HCT116 (cell line): ENCODE measurements at regions not wholly inside any gene's neighbourhood (a gene's known extent, or its start where the extent isn't known, plus 50 kb on each side); places are given as distances from the start of the nearest gene placed in this dataset.

Experiments
- ATAC-seq: fragments of 200-7000 bp; cut with Tn5 transposase; 2 replicates; pipeline ENCODE4 v1.9.1; 2020; ENCODE audit warnings: mild to moderate bottlenecking, moderate library complexity
- BruUV-seq: library from RNA; stranded (reverse); fragments of 400-500 nt; replicated peaks from 2 replicates; lab custom pipeline; 2021; lab: Mats Ljungman, UMichigan
- CTCF ChIA-PET: fragments of 300-600 bp; sonication (Branson Sonifier 250); formaldehyde crosslinking; loops from one replicate; lab custom pipeline; 2021; ENCODE audit warnings: antibody characterized with exemption; lab: Charles Lee
- POLR2A ChIA-PET: fragments of 300-600, 350-600 bp; sonication (Branson Sonifier 250); formaldehyde crosslinking; loops from one replicate; lab custom pipeline; 2021; ENCODE audit warnings: antibody characterized with exemption; lab: Charles Lee
- RAD21 ChIA-PET, 2 experiments: fragments of 300-600 bp; sonication (Branson Sonifier 250); formaldehyde crosslinking; loops; one replicate each; lab custom pipeline; 2023; ENCODE audit warnings: low total read pairs in 2 of 2; ENCODE audit not compliant: uncharacterized antibody in 2 of 2, unreplicated experiment in 2 of 2, low non-redundant PET in 1 of 2; lab: Charles Lee
- DNase-seq: peaks from one replicate; pipeline ENCODE4 v3.0.0-alpha.2; 2010; ENCODE audit warnings: low read depth, low spot score
- H2AFZ ChIP-seq: fragments of 200-600 bp; shearing (Covaris generic), sonication (generic); 2 replicates; pipeline ENCODE4 v1.6.1; 2017; ENCODE audit warnings: low read depth, mixed run types, mixed read lengths, antibody characterized with exemption, low read length; ENCODE audit not compliant: poor library complexity, severe bottlenecking
- H3K27ac ChIP-seq: 2 replicates; pipeline ENCODE4 v1.5.1; 2012; ENCODE audit warnings: low read depth, low read length
- H3K27me3 ChIP-seq: fragments of 200-600 bp; sonication (generic); 2 replicates; pipeline ENCODE4 v1.6.1; 2016; ENCODE audit warnings: mixed run types, low read length, mixed read lengths; ENCODE audit not compliant: insufficient read depth
- H3K36me3 ChIP-seq, 2 experiments: fragments of 200-500 bp in 1 of 2; fragments of 200-600 bp in 1 of 2; sonication (Bioruptor generic) in 1 of 2; sonication (generic) in 1 of 2; 2 replicates each; pipeline versions ENCODE4 v1.5.1 to v1.6.1; 2014 to 2016; ENCODE audit warnings: low read length in 2 of 2, inconsistent platforms in 1 of 2, mixed read lengths in 1 of 2, mixed run types in 1 of 2; ENCODE audit not compliant: insufficient read depth in 2 of 2, control insufficient read depth in 1 of 2
- H3K4me1 ChIP-seq, 2 experiments: fragments of 200-600 bp in 1 of 2; sonication (generic) in 1 of 2; 2 replicates each; pipeline versions ENCODE4 v1.5.1 to v1.6.1; 2012 to 2017; ENCODE audit warnings: low read length in 2 of 2, inconsistent platforms in 1 of 2, mild to moderate bottlenecking in 1 of 2, mixed read lengths in 1 of 2, mixed run types in 1 of 2, moderate library complexity in 1 of 2; ENCODE audit not compliant: insufficient read depth in 2 of 2, control insufficient read depth in 1 of 2
- H3K4me2 ChIP-seq: fragments of 200-600 bp; sonication (generic); 2 replicates; pipeline ENCODE4 v1.6.1; 2017; ENCODE audit warnings: mixed run types, low read length, mixed read lengths
- H3K4me3 ChIP-seq, 2 experiments: fragments of 200-600 bp in 1 of 2; sonication (generic) in 1 of 2; replicated peaks in 1 of 2; 2 replicates each; pipeline ENCODE4 v1.5.1; 2011 to 2016; ENCODE audit warnings: low read length in 2 of 2, control low read depth in 1 of 2, low read depth in 1 of 2, mild to moderate bottlenecking in 1 of 2, mixed read lengths in 1 of 2, mixed run types in 1 of 2
- H3K79me2 ChIP-seq: fragments of 200-600 bp; sonication (generic); 2 replicates; pipeline ENCODE4 v1.6.1; 2017; ENCODE audit warnings: mild to moderate bottlenecking, mixed run types, low read length, moderate library complexity, mixed read lengths; ENCODE audit not compliant: insufficient read depth
- H3K9ac ChIP-seq: fragments of 200-600 bp; sonication (generic); 2 replicates; pipeline ENCODE4 v1.6.1; 2016; ENCODE audit warnings: low read length, mixed read lengths
- H3K9me2 ChIP-seq: fragments of 200-600 bp; sonication (generic), shearing (Covaris generic); 2 replicates; pipeline ENCODE4 v1.6.1; 2017; ENCODE audit warnings: mixed run types, mild to moderate bottlenecking, moderate library complexity; ENCODE audit not compliant: insufficient read depth
- H3K9me3 ChIP-seq, 2 experiments: fragments of 200-500 bp in 1 of 2; fragments of 200-600 bp in 1 of 2; sonication (Bioruptor generic) in 1 of 2; sonication (generic) in 1 of 2; 2 replicates each; pipeline ENCODE4 v1.6.1; 2014 to 2017; ENCODE audit warnings: low read length in 2 of 2, mixed read lengths in 2 of 2, inconsistent platforms in 1 of 2, low read depth in 1 of 2, mild to moderate bottlenecking in 1 of 2, mixed run types in 1 of 2, moderate library complexity in 1 of 2; ENCODE audit not compliant: control insufficient read depth in 1 of 2, insufficient read depth in 1 of 2
- H4K20me1 ChIP-seq: fragments of 200-600 bp; sonication (generic), shearing (Covaris generic); 2 replicates; pipeline ENCODE4 v1.6.1; 2017; ENCODE audit warnings: mixed run types, mild to moderate bottlenecking, moderate library complexity; ENCODE audit not compliant: insufficient read depth
- ATF3 ChIP-seq: IDR thresholded peaks from 2 replicates; pipeline ENCODE4 v1.6.1; 2012
- CEBPB ChIP-seq: IDR thresholded peaks from 2 replicates; pipeline ENCODE4 v1.6.1; 2012; ENCODE audit warnings: low read depth
- ELF1 ChIP-seq: IDR thresholded peaks from 2 replicates; pipeline ENCODE4 v1.6.1; 2012; ENCODE audit warnings: low read depth, borderline replicate concordance
- EZH2phosphoT487 ChIP-seq: fragments of 200-600 bp; IDR thresholded peaks from 2 replicates; pipeline ENCODE4 v1.6.1; 2018; ENCODE audit warnings: antibody characterized with exemption, borderline replicate concordance
- JUND ChIP-seq: IDR thresholded peaks from 2 replicates; pipeline ENCODE4 v1.6.1; 2012
- MAX ChIP-seq: IDR thresholded peaks from 2 replicates; pipeline ENCODE4 v1.6.1; 2012
- POLR2AphosphoS5 ChIP-seq: IDR thresholded peaks from 2 replicates; pipeline ENCODE4 v1.6.1; 2011; ENCODE audit warnings: mild to moderate bottlenecking, low read depth, low read length, moderate library complexity
- SP1 ChIP-seq: IDR thresholded peaks from 2 replicates; pipeline ENCODE4 v1.6.1; 2012; ENCODE audit warnings: low read depth
- YY1 ChIP-seq: IDR thresholded peaks from 2 replicates; pipeline ENCODE4 v1.6.1; 2011; ENCODE audit warnings: low read length, low read depth, moderate library complexity, mild to moderate bottlenecking; ENCODE audit not compliant: insufficient replicate concordance; ENCODE audit errors: extremely low read depth
- ZBTB33 ChIP-seq: IDR thresholded peaks from 2 replicates; pipeline ENCODE4 v1.6.1; 2011; ENCODE audit warnings: mild to moderate bottlenecking, low read length, moderate library complexity; ENCODE audit not compliant: insufficient replicate concordance; ENCODE audit errors: extremely low read depth
- intact Hi-C: fragments of 100-400 bp; cut with micrococcal nuclease; formaldehyde crosslinking; loops from 2 replicates; pipeline ENCODE4 v1.10.0; 2022

DNA sequence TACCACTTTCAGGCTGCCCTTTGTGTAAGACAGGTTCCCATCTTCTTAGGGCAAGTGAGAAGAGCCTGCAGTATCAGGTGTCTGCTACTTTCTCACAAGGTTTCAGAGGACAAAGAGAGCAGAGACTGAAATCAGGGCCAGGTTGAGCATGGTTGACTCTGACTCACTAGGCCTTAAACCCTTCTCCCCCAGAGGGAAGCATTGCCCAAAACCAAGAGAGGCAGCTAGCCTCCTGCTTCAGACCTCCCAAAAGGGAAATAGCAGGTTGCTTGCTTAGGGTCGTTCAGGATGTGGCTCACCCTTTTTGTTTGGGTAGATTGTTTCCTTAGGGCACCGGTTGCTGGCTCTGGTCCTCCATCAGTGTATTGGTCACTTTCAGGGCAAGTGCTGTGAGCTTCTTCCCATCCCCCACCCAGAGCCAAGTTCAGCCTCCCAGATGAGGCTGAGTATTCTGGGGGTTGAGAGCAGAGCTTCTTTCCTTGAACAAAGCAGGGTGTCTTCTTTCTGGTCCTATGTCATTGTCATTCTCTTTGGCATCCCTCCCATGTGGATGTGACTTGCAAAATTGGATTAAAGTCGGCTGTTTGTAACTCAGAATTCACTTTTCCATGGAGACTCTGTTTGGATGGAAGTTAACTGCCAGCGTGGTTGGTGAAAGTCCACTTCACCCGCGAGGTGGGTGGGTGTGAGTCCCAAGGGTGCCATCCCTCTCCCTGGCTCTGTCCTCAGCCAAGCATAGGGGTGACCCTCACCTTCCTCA, 55.5 kb upstream of the GALNT2 start:
- CTCF ChIA-PET, result no interaction called here
- POLR2A ChIA-PET, result no interaction called here
- intact Hi-C loops, result no loop called here

DNA sequence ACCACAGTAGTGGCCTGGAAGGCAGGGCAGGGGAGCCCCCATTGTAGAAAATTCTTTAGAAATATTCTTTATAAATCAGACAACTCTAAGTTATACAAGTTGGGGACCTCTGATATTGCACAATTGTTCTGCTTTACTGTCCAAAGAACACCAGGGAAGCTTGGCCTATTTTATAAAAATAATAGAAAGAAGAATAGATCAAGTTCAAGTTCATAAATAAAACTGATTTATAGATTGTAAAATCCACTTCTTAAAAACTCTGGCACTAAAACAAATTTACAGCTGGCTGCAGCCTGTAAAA, 55.0 kb upstream of the GALNT2 start:
- H2AFZ ChIP-seq, result no peak overlapping the region
- no peaks in the 10 kb centered on the region for H4K20me1 ChIP-seq
- ChIA-PET RAD21 (no interaction called here), POLR2A (no interaction called here), CTCF (no interaction called here)
- no peaks in the 10 kb centered on the region for H3K79me2 ChIP-seq
- H3K4me2 ChIP-seq, result no peak overlapping the region
- ATAC-seq (no peak), DNase-seq (no peak)
- no peaks in the 10 kb centered on the region for H3K4me1 ChIP-seq
- no TSS peak for BruUV-seq
- no peaks in the 10 kb centered on the region for H3K9me2 ChIP-seq
- H3K27ac ChIP-seq, result no peak overlapping the region
- no peak overlapping the region for H3K4me3 ChIP-seq
- no peaks in the 10 kb centered on the region for H3K9me3 ChIP-seq
- 0 out of 2 replicates have a peak, but pooled peaks cover 5% of the 10 kb centered on the region for H3K27me3 ChIP-seq
- no peak overlapping the region for H3K9ac ChIP-seq
- intact Hi-C loops, result no loop called here
- TF ChIP-seq ELF1 (no peak), ATF3 (no peak), MAX (no peak)
- H3K36me3 ChIP-seq, result no peaks in the 10 kb centered on the region

More for the DNA sequence above, 55.5 kb upstream of the GALNT2 start:
- BruUV-seq, result no TSS peak
- Histone ChIP-seq H4K20me1 (no peaks in the 10 kb centered on the region), H3K4me1 (no peaks in the 10 kb centered on the region), H2AFZ (no peak overlapping the region), H3K4me2 (no peak overlapping the region), H3K9me3 (no peaks in the 10 kb centered on the region), H3K36me3 (no peaks in the 10 kb centered on the region), H3K27me3 (0 out of 2 replicates have a peak, but pooled peaks cover 8% of the 10 kb centered on the region), H3K27ac (no peak overlapping the region), H3K79me2 (no peaks in the 10 kb centered on the region), H3K9me2 (no peaks in the 10 kb centered on the region), H3K9ac (no peak overlapping the region), H3K4me3 (no peak overlapping the region)
- RAD21 ChIA-PET, result no interaction called here
- DNase-seq, result no peak
- ATAC-seq, result no peak
- no peak for TF ChIP-seq POLR2AphosphoS5
- no peak for TF ChIP-seq EZH2phosphoT487
- TF ChIP-seq CEBPB, result no peak
- TF ChIP-seq JUND, result no peak
- TF ChIP-seq YY1, result no peak
- TF ChIP-seq SP1, result no peak
- TF ChIP-seq ZBTB33, result no peak
